B cell (primary cell): ENCODE measurements at regions not wholly inside any gene's neighbourhood (a gene's known extent, or its start where the extent isn't known, plus 50 kb on each side); places are given as distances from the start of the nearest gene placed in this dataset.

Experiments
- ATAC-seq: fragments of 200-7000 bp; cut with Tn5 transposase; one replicate; pipeline ENCODE4 v1.10.0; 2021; ENCODE audit warnings: low read depth, mild to moderate bottlenecking, moderate number of reproducible peaks, moderate library complexity
- CTCF ChIA-PET: fragments of 350-600 bp; sonication (Branson Sonifier 250); formaldehyde crosslinking; loops from one replicate; lab custom pipeline; 2021; ENCODE audit warnings: antibody characterized with exemption, inconsistent platforms; lab: Charles Lee
- POLR2A ChIA-PET: fragments of 350-600 bp; sonication (Branson Sonifier 250); formaldehyde crosslinking; loops from one replicate; lab custom pipeline; 2021; ENCODE audit warnings: antibody characterized with exemption; lab: Charles Lee
- DNase-seq: peaks from one replicate; pipeline ENCODE4 v3.0.0; 2013
- H2AFZ ChIP-seq: 2 replicates; pipeline ENCODE4 v1.6.1; 2012; ENCODE audit warnings: mild to moderate bottlenecking, low read depth, low read length; ENCODE audit not compliant: insufficient read depth, poor library complexity, severe bottlenecking
- H3K27ac ChIP-seq, 2 donors: 1 replicate in 1 of 2; 2 replicates in 1 of 2; pipeline ENCODE4 v1.5.1; 2012 to 2013; ENCODE audit warnings: low read length in 2 of 2, mild to moderate bottlenecking in 2 of 2, moderate library complexity in 1 of 2
- H3K27me3 ChIP-seq, 4 experiments: fragments of 200-600 bp in 1 of 4; sonication (generic) in 1 of 4; replicated peaks in 1 of 4; 1 replicate in 2 of 4; 2 replicates in 2 of 4; pipeline versions ENCODE4 v1.6.1 to v1.7.0; 2013 to 2016; ENCODE audit warnings: low read length in 3 of 4, mild to moderate bottlenecking in 2 of 4, mixed read lengths in 1 of 4, moderate library complexity in 1 of 4; ENCODE audit not compliant: insufficient read depth in 4 of 4, control insufficient read depth in 3 of 4; ENCODE audit errors: control extremely low read depth in 1 of 4
- H3K36me3 ChIP-seq, 2 experiments: replicated peaks in 1 of 2; 1 replicate in 1 of 2; 2 replicates in 1 of 2; pipeline versions ENCODE4 v1.6.1 to v1.7.1; 2013; ENCODE audit warnings: low read length in 1 of 2; ENCODE audit not compliant: insufficient read depth in 2 of 2, control insufficient read depth in 1 of 2; ENCODE audit errors: control extremely low read depth in 1 of 2, extremely low read depth in 1 of 2
- H3K4me1 ChIP-seq, 2 donors: fragments of 200-600 bp in 1 of 2; sonication (generic) in 1 of 2; 1 replicate in 1 of 2; 2 replicates in 1 of 2; pipeline versions ENCODE4 v1.5.1 to v1.6.1; 2013 to 2017; ENCODE audit warnings: low read length in 2 of 2; ENCODE audit not compliant: control insufficient read depth in 2 of 2, insufficient read depth in 2 of 2
- H3K4me2 ChIP-seq: replicated peaks from 2 replicates; pipeline ENCODE3; 2012; ENCODE audit warnings: mild to moderate bottlenecking, low read depth, low read length; ENCODE audit not compliant: poor library complexity, severe bottlenecking
- H3K4me3 ChIP-seq, 5 experiments: fragments of 200-600 bp in 1 of 5; sonication (generic) in 1 of 5; 1 replicate in 3 of 5; 2 replicates in 2 of 5; pipeline versions ENCODE4 v1.5.1 to v1.7.0; 2011 to 2016; ENCODE audit warnings: low read length in 4 of 5, mild to moderate bottlenecking in 4 of 5, low read depth in 2 of 5, control low read depth in 1 of 5, moderate library complexity in 1 of 5; ENCODE audit not compliant: insufficient read depth in 1 of 5; ENCODE audit errors: control extremely low read depth in 1 of 5, extremely low read depth in 1 of 5
- H3K79me2 ChIP-seq: fragments of 200-600 bp; sonication (generic); one replicate; pipeline ENCODE4 v1.6.0; 2016; ENCODE audit warnings: low read length; ENCODE audit not compliant: control insufficient read depth, insufficient read depth
- H3K9ac ChIP-seq: fragments of 200-600 bp; sonication (generic); 2 replicates; pipeline ENCODE4 v1.6.1; 2017; ENCODE audit warnings: mild to moderate bottlenecking, low read length, moderate library complexity
- H3K9me3 ChIP-seq, 3 donors: one replicate each; pipeline versions ENCODE4 v1.6.1 to v1.7.1; 2013; ENCODE audit warnings: low read length in 2 of 3; ENCODE audit not compliant: control insufficient read depth in 2 of 3, insufficient read depth in 1 of 3; ENCODE audit errors: control extremely low read depth in 1 of 3
- H4K20me1 ChIP-seq: 2 replicates; pipeline ENCODE4 v1.6.0; 2012; ENCODE audit warnings: mild to moderate bottlenecking, low read length; ENCODE audit not compliant: insufficient read depth, control insufficient read depth, poor library complexity, severe bottlenecking
- H3K27ac Mint-ChIP-seq: one replicate; pipeline ENCODE4 v1.8.0; 2021; ENCODE audit warnings: mixed read lengths
- H3K27me3 Mint-ChIP-seq: one replicate; pipeline ENCODE4 v1.8.0; 2021; ENCODE audit warnings: mixed read lengths
- H3K4me1 Mint-ChIP-seq: one replicate; pipeline ENCODE4 v1.8.0; 2021; ENCODE audit warnings: mixed read lengths
- H3K4me3 Mint-ChIP-seq: one replicate; pipeline ENCODE4 v1.8.0; 2021; ENCODE audit warnings: mixed read lengths
- H3K9me3 Mint-ChIP-seq: one replicate; pipeline ENCODE4 v1.8.0; 2022; ENCODE audit warnings: mixed read lengths; ENCODE audit not compliant: insufficient read depth
- EZH2 ChIP-seq: IDR thresholded peaks from 2 replicates; pipeline ENCODE4 v1.6.1; 2012; ENCODE audit warnings: borderline replicate concordance, low read depth, mild to moderate bottlenecking, moderate library complexity, low read length; ENCODE audit not compliant: insufficient read depth, poor library complexity, severe bottlenecking
- WGBS: methylation state at CpG from one replicate; pipeline ENCODE4 v1.1.5; 2013; ENCODE audit warnings: missing lambda C conversion rate; ENCODE audit not compliant: insufficient coverage; 5-methylcytosine and 5-hydroxymethylcytosine counted together
- intact Hi-C: fragments of 100-400 bp; cut with micrococcal nuclease; formaldehyde crosslinking; loops from one replicate; pipeline ENCODE4 v1.10.0; 2022
- TF ChIP-seq, protein P1 (sequence below): fragments of 200-600 bp; IDR thresholded peaks from one replicate; pipeline ENCODE4 v1.8.0; 2022; ENCODE audit warnings: antibody characterized with exemption, mild to moderate bottlenecking

- 68% methylated on average over 2 of the region's 6 CpGs for WGBS
- no peak for TF ChIP-seq EZH2
- TF ChIP-seq, protein P1, sequence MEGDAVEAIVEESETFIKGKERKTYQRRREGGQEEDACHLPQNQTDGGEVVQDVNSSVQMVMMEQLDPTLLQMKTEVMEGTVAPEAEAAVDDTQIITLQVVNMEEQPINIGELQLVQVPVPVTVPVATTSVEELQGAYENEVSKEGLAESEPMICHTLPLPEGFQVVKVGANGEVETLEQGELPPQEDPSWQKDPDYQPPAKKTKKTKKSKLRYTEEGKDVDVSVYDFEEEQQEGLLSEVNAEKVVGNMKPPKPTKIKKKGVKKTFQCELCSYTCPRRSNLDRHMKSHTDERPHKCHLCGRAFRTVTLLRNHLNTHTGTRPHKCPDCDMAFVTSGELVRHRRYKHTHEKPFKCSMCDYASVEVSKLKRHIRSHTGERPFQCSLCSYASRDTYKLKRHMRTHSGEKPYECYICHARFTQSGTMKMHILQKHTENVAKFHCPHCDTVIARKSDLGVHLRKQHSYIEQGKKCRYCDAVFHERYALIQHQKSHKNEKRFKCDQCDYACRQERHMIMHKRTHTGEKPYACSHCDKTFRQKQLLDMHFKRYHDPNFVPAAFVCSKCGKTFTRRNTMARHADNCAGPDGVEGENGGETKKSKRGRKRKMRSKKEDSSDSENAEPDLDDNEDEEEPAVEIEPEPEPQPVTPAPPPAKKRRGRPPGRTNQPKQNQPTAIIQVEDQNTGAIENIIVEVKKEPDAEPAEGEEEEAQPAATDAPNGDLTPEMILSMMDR, result no peak
- Histone ChIP-seq H3K27ac (no peak overlapping the region), H3K4me2 (no peak overlapping the region), H3K27me3 (no peaks in the 10 kb centered on the region), H3K79me2 (no peaks in the 10 kb centered on the region), H3K9me3 (no peaks in the 10 kb centered on the region), H3K4me3 (no peak overlapping the region), H3K9ac (no peak overlapping the region), H2AFZ (no peak overlapping the region), H3K36me3 (no peaks in the 10 kb centered on the region), H3K4me1 (no peaks in the 10 kb centered on the region), H4K20me1 (no peaks in the 10 kb centered on the region)
- intact Hi-C loops, result no loop called here
- peaks cover 5% of the 10 kb centered on the region for H3K9me3 Mint-ChIP-seq
- no peak overlapping the region for H3K4me3 Mint-ChIP-seq
- POLR2A ChIA-PET, result no interaction called here
- no peak overlapping the region for H3K27ac Mint-ChIP-seq
- H3K4me1 Mint-ChIP-seq, result no peaks in the 10 kb centered on the region
- ATAC-seq (no peak), DNase-seq (no peak)
- no peaks in the 10 kb centered on the region for H3K27me3 Mint-ChIP-seq
- CTCF ChIA-PET, result no interaction called here
Observed at GRCh38 chr3:109784852-109785631, 447.7 kb upstream of the DPPA4 start.

DNA sequence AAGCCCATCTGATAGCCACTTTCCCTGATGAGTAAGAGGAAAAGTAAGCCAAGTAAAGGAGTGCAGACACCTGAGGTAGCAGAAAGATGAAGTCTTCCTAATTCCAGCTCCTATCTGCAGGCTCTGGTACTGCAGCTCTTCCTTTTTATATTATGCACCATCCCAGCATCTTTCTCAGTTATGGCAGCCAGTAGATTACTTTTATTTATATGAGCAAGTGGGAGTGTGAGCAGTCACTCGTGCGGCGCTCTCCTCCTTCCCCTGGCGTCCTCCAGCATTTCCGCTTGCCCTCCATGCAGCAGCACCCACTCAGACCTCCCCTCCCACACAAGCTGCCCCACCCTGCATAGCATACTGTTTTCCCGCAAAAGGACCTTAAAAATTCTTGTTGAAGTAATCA is 465.9 kb upstream of the DPPA4 start:
- intact Hi-C loops, result no loop called here
- Mint-ChIP-seq H3K9me3 (no peaks in the 10 kb centered on the region), H3K27ac (no peak overlapping the region), H3K4me1 (peaks cover 7% of the 10 kb centered on the region), H3K4me3 (no peak overlapping the region), H3K27me3 (no peaks in the 10 kb centered on the region)
- ChIA-PET POLR2A (interaction anchor here (0.6 kb wide), 1 partner anchor 1549 kb away, joined by 3 read pairs; no protein-coding TSS in a partner anchor), CTCF (no interaction called here)
- no peak overlapping the region for H3K9ac ChIP-seq
- H3K9me3 ChIP-seq, result peaks cover 0 to 5% (median 0%) of the 10 kb centered on the region in 3 donors
- DNase-seq (no peak), ATAC-seq (no peak)
- no peaks in the 10 kb centered on the region for H4K20me1 ChIP-seq
- no peaks in the 10 kb centered on the region for H3K36me3 ChIP-seq
- H3K4me2 ChIP-seq, result no peak overlapping the region
- no peak overlapping the region for H2AFZ ChIP-seq
- no peak for TF ChIP-seq EZH2
- TF ChIP-seq, protein P1, result no peak
- no peaks in the 10 kb centered on the region for H3K27me3 ChIP-seq
- no CpG with 5 or more reads among the region's 6 CpGs for WGBS
- no peaks in the 10 kb centered on the region for H3K79me2 ChIP-seq
- H3K4me3 ChIP-seq, result no peak overlapping the region
- no peak overlapping the region for H3K27ac ChIP-seq
- H3K4me1 ChIP-seq, result no peaks in the 10 kb centered on the region
